H1 (cell line): ENCODE measurements at regions not wholly inside any gene's neighbourhood (a gene's known extent, or its start where the extent isn't known, plus 50 kb on each side); places are given as distances from the start of the nearest gene placed in this dataset.

ENCODE experiments used
- CTCF ChIP-seq, 3 experiments: IDR thresholded peaks; 1 replicate in 2 of 3; 2 replicates in 1 of 3; pipeline versions ENCODE4 v1.5.1 to v1.6.1; 2011; ENCODE audit warnings: low read length in 3 of 3, mild to moderate bottlenecking in 3 of 3, inconsistent platforms in 2 of 3, low read depth in 1 of 3, moderate library complexity in 1 of 3; ENCODE audit not compliant: insufficient read depth in 1 of 3; ENCODE audit errors: control extremely low read depth in 1 of 3

- TF ChIP-seq CTCF (IDR thresholded peaks at IDR 0.05; ENCODE audit: control extremely low read depth in 1 of 3, insufficient read depth in 1 of 3, low read depth in 1 of 3, low read length in 3 of 3) = no peak
Measured at GRCh38 chr3:115552007-115552406, 71.3 kb upstream of the GAP43 start (continued).
